T-helper 1 cell treated with Interleukin-12 subunit alpha and Interleukin-12 subunit beta and Interleukin-4 antibody, amounts not matched to agents 30 ng/mL and 1 ng/mL, for 36 hours (primary cell): ENCODE measurements at regions not wholly inside any gene's neighbourhood (a gene's known extent, or its start where the extent isn't known, plus 50 kb on each side); places are given as distances from the start of the nearest gene placed in this dataset.

Experiments used
- intact Hi-C: fragments of 100-400 bp; cut with micrococcal nuclease; formaldehyde crosslinking; loops from one replicate; pipeline ENCODE4 v1.15.1; 2024

DNA sequence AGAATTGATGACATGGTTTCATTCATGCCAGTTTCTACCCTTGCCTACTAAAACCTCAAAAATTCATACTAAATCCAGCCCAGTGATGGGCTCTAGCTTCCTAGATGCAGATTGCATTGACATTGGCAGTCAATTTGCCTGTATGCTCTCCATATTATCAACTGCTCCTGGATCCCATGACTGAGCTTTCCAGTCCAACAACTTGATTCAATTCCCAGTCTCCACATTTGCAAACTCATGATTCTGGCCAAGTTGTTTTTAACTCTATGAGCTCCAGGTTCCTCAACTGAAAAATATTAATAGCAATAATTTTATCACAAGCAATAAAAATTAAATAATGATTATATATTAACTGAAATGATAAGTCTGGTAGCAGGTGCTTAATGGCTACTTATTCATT, 51.0 kb upstream of the DSC1 start:
- intact Hi-C loops: no loop called here

- intact Hi-C loops: no loop called here
Observed at GRCh38 chr18:31217038-31217849, 54.6 kb upstream of the DSC1 start.

GRCh38 chr18:31218671-31219383, 56.2 kb upstream of the DSC1 start:
- intact Hi-C loops: no loop called here

GRCh38 chr18:31219395-31219794, 56.7 kb upstream of the DSC1 start:
- intact Hi-C loops: no loop called here

GRCh38 chr18:31223371-31223770, 60.7 kb upstream of the DSC1 start:
- intact Hi-C loops: no loop called here

GRCh38 chr18:31225668-31226067, 63.0 kb upstream of the DSC1 start:
- intact Hi-C loops: no loop called here

- intact Hi-C loops: no loop called here
Observed at GRCh38 chr18:31227497-31228229, 65.0 kb upstream of the DSC1 start.

- intact Hi-C loops: no loop called here
Observed at GRCh38 chr18:31229829-31230228, 67.2 kb upstream of the DSC1 start.

GRCh38 chr18:31230495-31230894, 67.8 kb upstream of the DSC1 start:
- intact Hi-C loops: no loop called here

DNA sequence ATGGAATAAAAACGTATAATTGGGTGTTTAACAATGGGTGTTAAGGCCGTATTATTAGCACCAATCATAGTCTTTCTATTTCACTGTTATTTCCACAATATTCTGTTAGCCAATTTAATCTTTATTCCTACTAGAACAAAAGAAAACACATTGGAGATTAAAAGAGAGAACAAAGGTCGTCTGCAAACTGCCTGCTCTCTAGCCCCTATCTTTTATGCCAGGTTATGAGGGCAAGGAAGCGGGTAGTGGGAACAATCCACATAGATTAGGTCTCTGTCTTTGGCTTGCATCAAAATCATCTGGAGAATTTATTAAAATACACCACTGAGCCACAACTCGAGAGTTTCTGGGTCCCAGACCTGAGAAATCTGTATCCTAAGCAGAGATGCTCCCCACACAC, 69.4 kb upstream of the DSC1 start:
- intact Hi-C loops: no loop called here

DNA sequence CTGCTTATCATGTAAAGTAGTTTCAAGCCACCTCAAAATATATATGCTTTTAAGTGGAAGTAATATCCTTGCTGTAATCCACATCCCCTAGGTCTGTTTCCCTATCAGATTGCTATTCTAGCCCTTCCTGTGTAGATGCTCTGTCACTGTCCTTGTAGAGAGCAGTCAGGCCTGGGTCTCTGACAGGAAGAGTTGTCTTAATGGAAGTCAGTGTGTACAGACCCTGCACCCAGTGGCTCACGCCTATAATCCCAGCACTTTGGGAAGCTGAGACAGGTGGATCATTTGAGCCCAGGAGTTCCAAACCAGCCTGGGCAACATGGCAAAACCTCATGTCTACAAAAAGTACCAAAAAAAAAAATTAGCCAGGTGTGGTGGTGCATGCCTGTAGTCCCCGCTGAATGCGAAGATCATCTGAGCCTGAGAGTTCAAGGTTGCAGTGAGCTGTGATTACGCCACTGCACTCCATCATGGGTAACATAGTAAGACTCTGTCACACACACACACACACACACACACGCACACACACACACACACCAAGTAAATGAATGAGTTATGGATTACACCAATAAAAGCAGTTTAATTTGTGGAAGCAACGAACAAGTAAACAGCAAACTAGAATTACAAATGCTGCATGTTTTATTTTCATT, 70.2 kb upstream of the DSC1 start:
- intact Hi-C loops: no loop called here

- intact Hi-C loops: no loop called here
Observed at GRCh38 chr18:31233621-31234275, 71.1 kb upstream of the DSC1 start.

- intact Hi-C loops: no loop called here
Observed at GRCh38 chr18:31235856-31236255, 73.2 kb upstream of the DSC1 start.

GRCh38 chr18:31237142-31237541, 74.5 kb upstream of the DSC1 start:
- intact Hi-C loops: no loop called here

- intact Hi-C loops: loop anchor here (5.0 kb wide), 1 partner anchor 96 kb away; no protein-coding TSS in a partner anchor
Observed at GRCh38 chr18:31241425-31241824, 76.5 kb upstream of the DSG1 start.

DNA sequence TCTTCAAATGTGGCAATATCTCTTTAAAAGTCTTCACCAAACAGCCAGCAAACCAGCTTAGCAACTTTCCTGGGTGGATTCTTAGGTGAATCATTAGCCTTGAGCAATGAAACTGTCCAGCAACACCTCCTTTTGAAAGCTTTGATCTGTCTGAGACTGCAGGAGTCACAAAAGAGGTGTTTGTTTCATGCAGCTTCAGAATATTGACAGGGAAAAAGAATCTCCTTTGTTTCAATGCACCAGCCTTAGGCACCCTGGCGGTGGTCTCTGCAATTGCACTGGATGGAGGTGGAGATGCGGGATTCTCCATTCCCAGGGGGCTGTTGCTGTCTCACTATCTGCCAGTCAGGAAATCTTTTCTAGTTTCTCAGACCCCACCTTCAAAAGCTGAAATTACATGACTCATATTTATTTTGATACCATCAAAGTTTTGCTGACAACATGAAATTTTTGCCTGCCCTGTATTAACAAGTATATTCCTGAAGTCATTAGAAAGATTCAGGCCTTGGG, 76.0 kb upstream of the DSG1 start:
- intact Hi-C loops: loop anchor here (5.0 kb wide), 1 partner anchor 95 kb away; no protein-coding TSS in a partner anchor

DNA sequence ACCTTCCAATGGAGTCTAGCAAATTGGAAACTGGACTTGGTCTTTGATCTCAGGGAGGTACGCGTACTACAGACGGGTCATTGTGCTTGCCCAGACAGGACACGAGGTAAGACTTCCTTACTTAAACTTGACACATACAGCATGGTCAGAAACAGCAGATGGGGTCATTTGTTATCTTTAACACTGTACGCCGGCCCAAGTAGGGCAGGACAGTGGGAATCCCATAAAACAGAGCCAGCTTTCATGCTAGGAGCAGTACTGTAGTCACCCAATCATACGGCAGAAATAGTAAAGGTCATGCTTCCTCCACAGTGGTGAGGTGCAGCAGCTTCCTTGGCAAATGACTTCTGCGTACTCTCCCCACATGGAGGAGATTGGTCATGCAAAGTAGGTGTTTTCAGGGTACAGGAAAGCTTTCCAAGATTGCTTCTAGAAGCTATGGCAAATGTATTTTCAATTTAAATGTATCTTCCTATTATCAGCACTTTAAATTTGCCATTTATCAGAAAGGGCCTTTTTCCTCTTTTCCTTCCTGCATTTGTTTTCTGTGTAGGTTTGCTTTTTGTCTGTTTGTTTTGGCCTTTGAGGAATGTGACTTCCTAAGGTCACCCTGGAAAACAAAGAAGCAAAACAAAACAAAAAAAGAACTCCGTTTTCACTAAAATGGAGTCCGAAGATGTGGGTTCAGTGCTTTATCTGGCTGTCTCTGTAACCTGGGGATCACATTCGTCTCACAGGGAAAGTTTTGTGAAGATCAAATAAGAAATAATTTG, 74.0 kb upstream of the DSG1 start:
- intact Hi-C loops: loop anchor here (5.0 kb wide), 1 partner anchor 93 kb away; no protein-coding TSS in a partner anchor

DNA sequence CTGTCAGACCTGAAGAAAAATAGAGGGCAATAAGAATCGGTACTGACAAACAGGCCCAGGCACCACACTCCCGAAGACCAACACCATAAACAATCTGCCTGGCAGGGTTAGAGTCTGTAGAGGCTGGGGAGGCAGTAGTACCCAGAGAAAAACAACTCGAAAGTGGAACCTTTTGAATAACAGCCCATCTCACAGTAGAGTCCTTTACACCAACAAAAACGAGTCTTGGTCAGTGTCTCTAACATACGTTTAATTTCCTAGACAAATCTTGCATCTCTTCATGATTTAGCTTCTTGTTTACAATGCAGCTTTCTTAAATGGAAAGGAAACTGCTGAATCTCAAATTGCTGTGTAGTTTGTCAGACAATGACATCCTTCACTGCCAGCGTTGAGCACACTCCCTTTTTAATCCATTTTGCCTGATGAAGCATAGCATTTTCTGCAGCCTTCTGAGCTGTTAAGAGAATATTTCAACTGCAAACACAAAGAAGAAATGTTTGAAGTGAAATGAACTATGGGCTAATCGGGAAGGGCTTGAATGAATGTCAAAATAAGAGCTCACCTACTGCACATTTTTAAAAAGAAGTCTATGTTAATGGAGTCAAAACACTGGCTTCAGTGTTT, 73.1 kb upstream of the DSG1 start:
- intact Hi-C loops: loop anchor here (5.0 kb wide), 1 partner anchor 92 kb away; no protein-coding TSS in a partner anchor

DNA sequence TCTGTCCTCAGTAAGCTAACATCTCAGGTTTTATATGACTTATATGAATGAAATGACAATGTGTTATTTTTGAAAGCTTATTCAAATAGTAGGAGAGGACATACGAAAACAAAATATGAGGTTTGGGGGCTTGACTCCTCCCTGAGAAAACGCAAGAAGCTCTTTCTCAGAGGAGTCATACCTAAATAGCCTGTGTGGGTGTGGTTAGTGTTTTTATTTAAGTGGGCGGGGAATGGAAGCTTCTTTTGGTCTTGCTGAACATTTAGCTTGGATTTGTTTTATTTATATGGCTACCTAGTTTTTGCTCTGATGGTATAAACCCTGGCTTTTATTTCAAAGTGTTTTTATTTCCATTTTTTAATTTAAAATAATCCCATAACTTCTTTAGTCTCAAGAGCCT, 72.1 kb upstream of the DSG1 start:
- intact Hi-C loops: no loop called here
